ENCODE measurements at regions not wholly inside any gene's neighbourhood (a gene's known extent, or its start where the extent isn't known, plus 50 kb on each side); places are given as distances from the start of the nearest gene placed in this dataset.
A peak's percentile ranks its signal among the peaks of the same experiment; 100 is the strongest.

DNA sequence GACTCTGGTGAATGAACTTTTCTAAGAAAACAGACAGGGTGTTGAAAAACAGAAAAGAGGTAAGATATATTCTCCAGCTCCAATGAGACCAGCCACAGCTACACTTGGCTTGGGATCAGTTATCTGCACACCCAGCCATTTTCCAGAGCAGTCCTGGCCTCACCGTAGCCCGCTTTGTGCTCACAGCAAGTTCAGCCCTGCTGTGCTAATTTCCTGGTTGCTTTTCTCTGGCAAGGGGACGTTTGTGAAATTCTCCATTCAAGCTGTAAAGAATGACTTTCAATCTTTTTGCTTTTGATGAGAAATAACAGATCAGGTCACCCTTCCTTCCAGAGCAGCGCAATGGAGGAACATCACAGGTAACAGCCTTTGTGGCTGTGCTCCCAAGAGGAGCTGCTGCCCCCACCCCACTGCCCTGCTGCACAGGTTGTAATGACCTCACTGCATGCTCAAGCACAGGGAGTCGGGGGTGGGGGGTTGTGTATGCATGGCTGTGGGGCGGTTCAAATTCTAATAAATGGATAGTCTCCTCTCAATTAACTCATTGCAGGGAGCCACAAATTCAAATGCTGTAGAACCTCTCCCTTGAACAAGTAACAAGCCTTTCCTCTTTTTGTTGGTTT lies 516.6 kb upstream of the NBEA start:
- Mint-ChIP-seq H3K9me3 (peaks cover 0 to 3% (median 0%) of the 10 kb centered on the region in 9 donors), H3K27ac (no peak overlapping the region), H3K36me3 (no peaks in the 10 kb centered on the region), H3K27me3 (no peaks in the 10 kb centered on the region), H3K4me1 (no peaks in the 10 kb centered on the region), H3K4me3 (no peak overlapping the region)
- DNase-seq: no peak
- ATAC-seq: no peak
- POLR2A ChIA-PET: no interaction called here

DNA sequence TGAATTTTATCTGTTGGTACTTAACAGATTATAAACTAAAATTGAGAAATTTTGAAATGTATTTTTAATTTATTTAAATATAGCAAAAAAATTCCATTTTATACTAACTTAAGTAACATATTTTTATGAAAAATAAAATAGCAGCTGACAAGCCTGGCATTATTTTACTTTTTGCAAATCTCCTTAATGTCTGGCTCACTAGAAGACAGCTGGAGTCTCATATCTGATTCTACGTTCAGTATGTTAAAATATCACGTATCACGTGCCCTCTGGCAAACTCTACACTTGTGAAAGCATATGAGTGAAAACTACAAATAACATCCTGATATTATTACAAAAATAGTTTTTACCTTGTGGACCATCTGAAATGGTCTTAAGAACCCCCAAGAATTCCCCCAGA lies 513.2 kb upstream of the NBEA start:
- DNase-seq (no peak), ATAC-seq (no peak)
- H3K27ac Mint-ChIP-seq: no peak overlapping the region
- H3K4me3 Mint-ChIP-seq: no peak overlapping the region
- H3K9me3 Mint-ChIP-seq: peaks cover 0 to 11% (median 0%) of the 10 kb centered on the region in 9 donors
- no peaks in the 10 kb centered on the region for H3K36me3 Mint-ChIP-seq
- no peaks in the 10 kb centered on the region for H3K27me3 Mint-ChIP-seq
- no peaks in the 10 kb centered on the region for H3K4me1 Mint-ChIP-seq
- POLR2A ChIA-PET: no interaction called here

- no peaks in the 10 kb centered on the region for H3K27me3 Mint-ChIP-seq
- no peak overlapping the region for H3K27ac Mint-ChIP-seq
- POLR2A ChIA-PET: no interaction called here
- DNase-seq (no peak), ATAC-seq (no peak)
- peaks cover 0 to 11% (median 0%) of the 10 kb centered on the region in 9 donors for H3K9me3 Mint-ChIP-seq
- no peak overlapping the region for H3K4me3 Mint-ChIP-seq
- no peaks in the 10 kb centered on the region for H3K4me1 Mint-ChIP-seq
- H3K36me3 Mint-ChIP-seq: no peaks in the 10 kb centered on the region
Measured at GRCh38 chr13:34430294-34430693, 511.8 kb upstream of the NBEA start.

- Mint-ChIP-seq H3K27me3 (no peaks in the 10 kb centered on the region), H3K9me3 (peaks cover 0 to 8% (median 0%) of the 10 kb centered on the region in 9 donors), H3K4me3 (no peak overlapping the region), H3K36me3 (no peaks in the 10 kb centered on the region), H3K4me1 (no peaks in the 10 kb centered on the region), H3K27ac (no peak overlapping the region)
- ATAC-seq (no peak), DNase-seq (no peak)
- POLR2A ChIA-PET: no interaction called here
Measured at GRCh38 chr13:34431827-34432581, 510.1 kb upstream of the NBEA start.

DNA sequence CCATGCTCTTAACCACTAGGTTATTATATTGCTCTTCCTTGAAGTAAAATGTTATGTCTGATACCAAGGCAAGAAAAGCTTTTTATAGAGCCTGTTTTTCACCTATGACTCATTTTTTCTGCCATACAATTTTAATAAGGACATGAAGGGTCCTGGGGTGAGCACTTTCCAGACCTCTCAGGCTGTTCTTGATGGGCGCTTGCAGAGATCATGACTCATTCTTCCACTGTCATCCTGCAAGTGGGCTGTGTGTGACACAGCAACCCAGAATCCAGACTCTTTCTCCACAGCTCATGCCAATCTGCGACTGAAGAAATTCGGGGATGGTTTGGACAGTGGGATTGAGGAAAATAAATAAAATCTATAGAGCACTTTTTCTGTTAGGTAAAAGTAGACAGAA lies 506.7 kb upstream of the NBEA start:
- Mint-ChIP-seq H3K4me3 (no peak overlapping the region), H3K27me3 (peaks cover 0 to 5% (median 0%) of the 10 kb centered on the region in 5 donors)

GRCh38 chr13:34437873-34438272 lies 504.2 kb upstream of the NBEA start:
- Mint-ChIP-seq H3K27ac (no peak overlapping the region), H3K36me3 (no peaks in the 10 kb centered on the region), H3K4me3 (no peak overlapping the region), H3K9me3 (peaks cover 0 to 4% (median 0%) of the 10 kb centered on the region in 9 donors), H3K27me3 (peaks cover 0 to 5% (median 0%) of the 10 kb centered on the region in 5 donors), H3K4me1 (no peaks in the 10 kb centered on the region)
- ATAC-seq (no peak), DNase-seq (no peak)
- POLR2A ChIA-PET: no interaction called here

More for the DNA sequence above, 506.7 kb upstream of the NBEA start:
- POLR2A ChIA-PET: no interaction called here
- H3K36me3 Mint-ChIP-seq: no peaks in the 10 kb centered on the region
- no peak overlapping the region for H3K27ac Mint-ChIP-seq
- no peaks in the 10 kb centered on the region for H3K4me1 Mint-ChIP-seq
- peaks cover 0 to 7% (median 0%) of the 10 kb centered on the region in 9 donors for H3K9me3 Mint-ChIP-seq
- no peak for ATAC-seq
- no peak for DNase-seq

DNA sequence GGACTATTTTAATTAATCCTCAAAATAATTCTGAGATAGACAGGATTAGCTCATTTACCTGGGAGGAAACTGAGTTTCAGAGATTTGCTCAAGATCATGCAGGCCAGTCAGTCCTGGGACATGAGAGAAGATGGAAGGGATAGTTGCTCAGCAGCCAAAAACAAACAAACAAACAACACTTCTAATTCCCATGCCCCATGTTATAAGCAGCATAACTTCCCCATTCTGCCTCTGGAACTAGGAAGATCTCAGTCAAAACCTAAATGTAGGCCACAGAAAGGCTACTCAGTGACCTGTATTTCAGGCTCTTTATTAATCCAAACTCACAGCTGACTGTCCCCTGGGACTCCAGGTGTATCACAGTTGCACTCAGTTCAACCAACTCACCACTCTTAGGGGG lies 489.2 kb upstream of the NBEA start:
- H3K27me3 Mint-ChIP-seq: peaks cover 0 to 5% (median 0%) of the 10 kb centered on the region in 5 donors
- no peaks in the 10 kb centered on the region for H3K36me3 Mint-ChIP-seq
- H3K4me1 Mint-ChIP-seq: no peaks in the 10 kb centered on the region
- peaks cover 0 to 18% (median 0%) of the 10 kb centered on the region in 9 donors for H3K9me3 Mint-ChIP-seq
- H3K4me3 Mint-ChIP-seq: no peak overlapping the region
- no peak for DNase-seq
- POLR2A ChIA-PET: no interaction called here
- no peak for ATAC-seq
- H3K27ac Mint-ChIP-seq: no peak overlapping the region

DNA sequence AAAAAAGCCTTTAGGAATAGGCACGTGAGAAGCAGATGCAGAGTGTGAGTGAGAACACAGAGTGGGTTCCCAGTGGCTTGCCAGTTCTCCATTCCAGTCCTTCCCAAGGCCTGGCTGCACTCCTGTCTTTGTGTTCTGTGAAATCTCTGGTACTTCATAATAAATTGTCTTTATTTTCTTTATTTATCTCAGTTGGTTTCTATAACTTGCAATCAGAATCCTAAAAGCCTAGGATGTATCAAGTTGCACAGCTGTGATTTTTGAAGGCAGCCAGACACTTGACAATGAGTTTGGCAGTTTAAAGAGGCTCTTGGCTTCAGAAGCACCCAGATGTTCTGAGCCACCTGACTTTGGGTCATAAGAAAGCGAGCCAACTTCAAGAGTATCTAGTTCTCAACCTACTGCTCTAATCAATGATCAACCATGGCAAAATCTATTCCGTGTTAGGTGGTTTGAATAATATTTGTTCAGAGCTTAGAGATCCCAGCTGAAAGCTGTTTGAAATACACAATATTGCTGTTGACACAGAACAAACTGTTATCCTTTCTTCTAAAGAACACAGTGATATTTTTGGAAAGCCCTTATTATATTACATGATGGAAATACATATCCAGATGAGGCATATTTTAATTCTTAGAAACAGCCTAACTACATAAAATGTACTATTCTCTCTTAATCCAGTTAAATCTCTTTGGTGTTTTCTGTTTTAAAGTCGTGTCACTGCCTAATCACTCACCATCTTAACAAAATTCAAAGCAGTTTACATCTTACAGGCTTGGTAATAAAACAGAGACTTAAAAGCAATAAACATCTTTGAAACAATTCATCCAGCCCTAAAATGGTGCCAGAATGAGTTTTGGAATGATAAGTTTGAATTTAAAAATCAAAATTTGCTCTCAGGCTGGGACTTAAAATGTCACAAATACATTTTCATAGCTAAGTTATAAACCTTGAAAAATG lies 483.0 kb upstream of the NBEA start:
- Mint-ChIP-seq H3K36me3 (no peaks in the 10 kb centered on the region), H3K4me3 (no peak overlapping the region), H3K4me1 (no peaks in the 10 kb centered on the region), H3K27me3 (peaks cover 0 to 5% (median 0%) of the 10 kb centered on the region in 5 donors), H3K27ac (no peak overlapping the region), H3K9me3 (peaks cover 0 to 18% (median 0%) of the 10 kb centered on the region in 9 donors)
- no peak for ATAC-seq
- DNase-seq: no peak
- POLR2A ChIA-PET: no interaction called here

DNA sequence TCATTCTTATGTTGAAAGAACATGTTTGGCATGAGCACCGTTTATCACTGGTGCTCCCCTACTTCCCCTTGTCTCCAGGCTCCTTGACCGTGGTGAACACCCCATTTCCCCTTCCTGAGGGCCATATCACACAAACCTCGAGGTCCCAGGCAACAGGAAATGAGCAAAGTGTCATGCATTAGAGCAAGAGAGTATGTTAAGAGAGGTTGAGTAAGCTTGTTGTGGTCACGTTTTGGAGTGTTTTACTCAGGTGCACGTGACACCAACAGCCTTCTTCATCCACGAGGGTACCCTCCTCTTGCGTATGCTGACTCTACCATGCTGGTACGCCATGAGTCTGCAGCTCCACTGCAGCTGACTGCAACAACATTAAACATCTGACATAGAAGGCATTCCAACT lies 482.2 kb upstream of the NBEA start:
- H3K4me3 Mint-ChIP-seq: no peak overlapping the region
- no peaks in the 10 kb centered on the region for H3K4me1 Mint-ChIP-seq
- peaks cover 0 to 18% (median 0%) of the 10 kb centered on the region in 9 donors for H3K9me3 Mint-ChIP-seq
- POLR2A ChIA-PET: no interaction called here
- H3K27me3 Mint-ChIP-seq: peaks cover 0 to 6% (median 0%) of the 10 kb centered on the region in 5 donors
- no peak for ATAC-seq
- no peak overlapping the region for H3K27ac Mint-ChIP-seq
- no peaks in the 10 kb centered on the region for H3K36me3 Mint-ChIP-seq
- no peak for DNase-seq

DNA sequence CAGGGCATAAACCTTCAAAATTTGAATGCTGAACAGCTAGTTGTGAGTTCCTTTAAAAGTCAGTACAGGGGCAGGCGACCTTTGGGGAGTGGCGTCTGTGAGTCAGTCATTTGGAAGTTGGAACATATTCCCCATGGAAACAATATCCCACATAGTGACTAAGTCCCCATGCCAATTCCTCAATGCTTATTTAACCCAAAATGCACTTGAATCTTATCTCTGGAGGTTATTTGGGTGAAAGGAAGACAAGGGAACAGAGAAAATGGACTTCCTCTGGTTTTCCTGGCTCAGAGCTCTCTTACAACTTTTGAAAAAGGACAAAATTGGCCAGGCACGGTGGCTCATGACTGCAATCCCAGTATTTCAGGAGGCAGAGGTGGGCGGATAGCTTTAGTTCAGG lies 479.2 kb upstream of the NBEA start:
- Mint-ChIP-seq H3K4me3 (no peak overlapping the region), H3K4me1 (no peaks in the 10 kb centered on the region), H3K27ac (peak overlapping the region in 1 of 10 donors; percentile 52), H3K36me3 (no peaks in the 10 kb centered on the region), H3K9me3 (peaks cover 0 to 18% (median 0%) of the 10 kb centered on the region in 9 donors), H3K27me3 (peaks cover 0 to 13% (median 2%) of the 10 kb centered on the region in 5 donors)
- ATAC-seq (no peak), DNase-seq (no peak)
- POLR2A ChIA-PET: no interaction called here

- ATAC-seq: no peak
- H3K36me3 Mint-ChIP-seq: no peaks in the 10 kb centered on the region
Measured at GRCh38 chr13:34464011-34464410, 478.1 kb upstream of the NBEA start.

GRCh38 chr13:34465423-34465922 lies 476.6 kb upstream of the NBEA start:
- ATAC-seq (no peak), DNase-seq (no peak)
- POLR2A ChIA-PET: no interaction called here
- Mint-ChIP-seq H3K4me3 (no peak overlapping the region), H3K27me3 (peaks cover 0 to 13% (median 2%) of the 10 kb centered on the region in 5 donors), H3K27ac (no peak overlapping the region), H3K4me1 (no peaks in the 10 kb centered on the region), H3K36me3 (no peaks in the 10 kb centered on the region), H3K9me3 (peaks cover 0 to 15% (median 0%) of the 10 kb centered on the region in 9 donors)

More at GRCh38 chr13:34464011-34464410, 478.1 kb upstream of the NBEA start:
- POLR2A ChIA-PET: no interaction called here
- no peak overlapping the region for H3K27ac Mint-ChIP-seq
- peaks cover 0 to 18% (median 0%) of the 10 kb centered on the region in 9 donors for H3K9me3 Mint-ChIP-seq
- peaks cover 0 to 13% (median 2%) of the 10 kb centered on the region in 5 donors for H3K27me3 Mint-ChIP-seq
- DNase-seq: no peak
- no peaks in the 10 kb centered on the region for H3K4me1 Mint-ChIP-seq
- no peak overlapping the region for H3K4me3 Mint-ChIP-seq

Measured in naive thymus-derived CD8-positive, alpha-beta T cell (primary cell).